AG08396 (cell line): ENCODE measurements at regions not wholly inside any gene's neighbourhood (a gene's known extent, or its start where the extent isn't known, plus 50 kb on each side); places are given as distances from the start of the nearest gene placed in this dataset.

Source experiments
- DNase-seq: peaks from one replicate; pipeline ENCODE4 v3.0.0; 2012; ENCODE audit warnings: low spot score, mixed read lengths

- DNase-seq: no peak
These were observed 231.4 kb upstream of the CDH9 start for GRCh38 chr5:27269766-27270165.

- DNase-seq: no peak
These were observed 228.9 kb upstream of the CDH9 start for GRCh38 chr5:27267209-27267824.

GRCh38 chr5:27266184-27266583 is 227.8 kb upstream of the CDH9 start:
- DNase-seq: no peak

- DNase-seq: no peak
These were observed 219.3 kb upstream of the CDH9 start for GRCh38 chr5:27257696-27258095.

- no peak for DNase-seq
These were observed 214.5 kb upstream of the CDH9 start for GRCh38 chr5:27252911-27253310.

GRCh38 chr5:27242258-27242626 is 203.9 kb upstream of the CDH9 start:
- DNase-seq: no peak

GRCh38 chr5:27241564-27242257 is 203.3 kb upstream of the CDH9 start:
- DNase-seq: no peak

- DNase-seq: no peak
These were observed 202.4 kb upstream of the CDH9 start for GRCh38 chr5:27240791-27241190.

GRCh38 chr5:27234916-27235315 is 196.5 kb upstream of the CDH9 start:
- DNase-seq: no peak

- DNase-seq: no peak
These were observed 183.0 kb upstream of the CDH9 start for GRCh38 chr5:27221410-27221809.

- DNase-seq: no peak
These were observed 182.4 kb upstream of the CDH9 start for GRCh38 chr5:27220752-27221151.

- no peak for DNase-seq
These were observed 179.6 kb upstream of the CDH9 start for GRCh38 chr5:27217977-27218376.

- DNase-seq: no peak
These were observed 179.0 kb upstream of the CDH9 start for GRCh38 chr5:27217155-27217956.

- DNase-seq: no peak
These were observed 178.1 kb upstream of the CDH9 start for GRCh38 chr5:27216367-27216950.

GRCh38 chr5:27208051-27208450 is 169.7 kb upstream of the CDH9 start:
- no peak for DNase-seq

- DNase-seq: no peak
These were observed 153.6 kb upstream of the CDH9 start for GRCh38 chr5:27191786-27192510.

GRCh38 chr5:27172693-27173092 is 134.3 kb upstream of the CDH9 start:
- no peak for DNase-seq

- no peak for DNase-seq
These were observed 133.4 kb upstream of the CDH9 start for GRCh38 chr5:27171761-27172261.

- no peak for DNase-seq
These were observed 120.4 kb upstream of the CDH9 start for GRCh38 chr5:27158775-27159174.

- DNase-seq: no peak
These were observed 119.8 kb upstream of the CDH9 start for GRCh38 chr5:27158171-27158570.

- no peak for DNase-seq
These were observed 106.1 kb upstream of the CDH9 start for GRCh38 chr5:27144456-27144855.

- DNase-seq: no peak
These were observed 102.4 kb upstream of the CDH9 start for GRCh38 chr5:27140831-27141230.
